Skeletal muscle tissue (tissue), 3 donors: ENCODE measurements at regions not wholly inside any gene's neighbourhood (a gene's known extent, or its start where the extent isn't known, plus 50 kb on each side); places are given as distances from the start of the nearest gene placed in this dataset.
"Not testable (repeated sequence)": the region's sequence is repeated elsewhere in the genome, so short reads cannot be mapped to it uniquely, and the experiment has no call there.

Experiments
- H3K27ac ChIP-seq: one replicate; pipeline ENCODE4 v1.7.0; 2013; ENCODE audit warnings: mild to moderate bottlenecking, low read depth, low read length, inconsistent platforms
- H3K27me3 ChIP-seq, 3 donors: one replicate each; pipeline ENCODE4 v1.7.0; 2013; ENCODE audit warnings: low read length in 3 of 3; ENCODE audit not compliant: control insufficient read depth in 3 of 3, insufficient read depth in 3 of 3
- H3K36me3 ChIP-seq, 3 donors: one replicate each; pipeline ENCODE4 v1.7.0; 2013; ENCODE audit warnings: low read length in 3 of 3; ENCODE audit not compliant: control insufficient read depth in 3 of 3, insufficient read depth in 3 of 3
- H3K4me1 ChIP-seq, 3 donors: one replicate each; pipeline ENCODE4 v1.7.0; 2013; ENCODE audit warnings: low read length in 3 of 3, mild to moderate bottlenecking in 3 of 3; ENCODE audit not compliant: control insufficient read depth in 3 of 3, insufficient read depth in 3 of 3
- H3K4me3 ChIP-seq, 3 donors: one replicate each; pipeline ENCODE4 v1.7.0; 2013; ENCODE audit warnings: low read length in 3 of 3
- H3K9ac ChIP-seq, 3 donors: one replicate each; pipeline ENCODE4 v1.7.0; 2013; ENCODE audit warnings: low read length in 3 of 3, mild to moderate bottlenecking in 3 of 3, moderate library complexity in 2 of 3, low read depth in 1 of 3
- H3K9me3 ChIP-seq, 3 donors: one replicate each; pipeline ENCODE4 v1.7.0; 2013; ENCODE audit warnings: low read length in 3 of 3; ENCODE audit not compliant: control insufficient read depth in 3 of 3
- donor health status: Osteomylitis.

GRCh38 chr12:102299731-102300130 lies 102.1 kb upstream of the PMCH start:
- no peaks in the 10 kb centered on the region for H3K36me3 ChIP-seq
- H3K27me3 ChIP-seq = no peaks in the 10 kb centered on the region
- peaks cover 0 to 7% (median 2%) of the 10 kb centered on the region in 3 donors for H3K9me3 ChIP-seq
- no peak overlapping the region for H3K27ac ChIP-seq
- H3K9ac ChIP-seq = no peak overlapping the region
- no peaks in the 10 kb centered on the region for H3K4me1 ChIP-seq
- no peak overlapping the region for H3K4me3 ChIP-seq

- Histone ChIP-seq H3K9me3 (peaks cover 0 to 7% (median 2%) of the 10 kb centered on the region in 3 donors), H3K4me3 (no peak overlapping the region), H3K4me1 (no peaks in the 10 kb centered on the region), H3K9ac (no peak overlapping the region), H3K27me3 (no peaks in the 10 kb centered on the region), H3K36me3 (no peaks in the 10 kb centered on the region), H3K27ac (no peak overlapping the region)
Measured at GRCh38 chr12:102298022-102298421, 100.4 kb upstream of the PMCH start.

DNA sequence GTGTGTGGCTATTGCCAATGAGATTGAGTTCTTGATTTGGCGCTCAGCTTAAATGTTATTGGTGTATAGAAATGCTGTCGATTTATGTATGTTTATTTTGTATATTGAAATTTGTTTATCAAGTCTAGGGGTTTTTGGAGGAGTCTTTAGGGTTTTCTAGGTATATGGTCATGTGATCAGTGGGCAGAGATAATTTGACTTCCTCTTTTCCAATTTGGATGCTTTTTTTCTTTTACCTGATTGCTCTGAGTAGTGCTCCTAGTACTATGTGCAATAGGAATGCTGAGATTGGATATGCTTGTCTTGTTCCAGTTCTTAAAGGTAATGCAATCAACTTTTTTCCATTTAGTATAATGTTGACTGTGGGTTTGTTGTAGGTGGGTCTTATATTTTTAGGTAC lies 99.8 kb upstream of the PMCH start:
- no peaks in the 10 kb centered on the region for H3K4me1 ChIP-seq
- H3K27ac ChIP-seq = no peak overlapping the region
- peaks cover 0 to 7% (median 2%) of the 10 kb centered on the region in 3 donors for H3K9me3 ChIP-seq
- no peaks in the 10 kb centered on the region for H3K36me3 ChIP-seq
- no peak overlapping the region for H3K9ac ChIP-seq
- H3K27me3 ChIP-seq = no peaks in the 10 kb centered on the region
- H3K4me3 ChIP-seq = no peak overlapping the region

DNA sequence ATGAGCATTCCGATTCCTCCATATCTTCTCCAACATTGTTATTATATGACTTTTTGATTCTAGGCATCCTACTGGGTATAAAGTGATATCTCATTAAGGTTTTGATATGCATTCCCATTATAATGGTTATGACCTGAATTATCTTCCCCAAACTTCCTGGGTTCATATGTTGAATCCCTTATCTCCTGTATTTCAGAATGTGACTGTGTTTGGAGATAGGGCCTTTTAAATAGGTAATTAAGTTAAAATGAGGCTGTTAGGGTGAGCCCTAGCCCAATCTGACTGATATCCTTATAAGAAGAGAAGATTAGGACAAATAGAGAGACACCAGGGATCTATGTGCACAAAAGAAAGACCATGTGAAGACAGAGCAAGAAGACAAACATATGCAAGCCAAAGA lies 96.9 kb upstream of the PMCH start:
- no peaks in the 10 kb centered on the region for H3K36me3 ChIP-seq
- H3K9me3 ChIP-seq = no peaks in the 10 kb centered on the region
- H3K4me3 ChIP-seq = no peak overlapping the region
- no peak overlapping the region for H3K27ac ChIP-seq
- no peaks in the 10 kb centered on the region for H3K27me3 ChIP-seq
- H3K4me1 ChIP-seq = no peaks in the 10 kb centered on the region
- H3K9ac ChIP-seq = no peak overlapping the region

- not testable (repeated sequence) for H3K27ac ChIP-seq, H3K27me3 ChIP-seq, H3K4me3 ChIP-seq, H3K36me3 ChIP-seq, H3K9ac ChIP-seq, H3K9me3 ChIP-seq, H3K4me1 ChIP-seq
Measured at GRCh38 chr12:102291498-102292440, 94.1 kb upstream of the PMCH start.

- H3K36me3 ChIP-seq, H3K4me1 ChIP-seq, H3K4me3 ChIP-seq, H3K9ac ChIP-seq, H3K27me3 ChIP-seq, H3K9me3 ChIP-seq, H3K27ac ChIP-seq: not testable (repeated sequence)
Measured at GRCh38 chr12:102289702-102290101, 92.1 kb upstream of the PMCH start.

DNA sequence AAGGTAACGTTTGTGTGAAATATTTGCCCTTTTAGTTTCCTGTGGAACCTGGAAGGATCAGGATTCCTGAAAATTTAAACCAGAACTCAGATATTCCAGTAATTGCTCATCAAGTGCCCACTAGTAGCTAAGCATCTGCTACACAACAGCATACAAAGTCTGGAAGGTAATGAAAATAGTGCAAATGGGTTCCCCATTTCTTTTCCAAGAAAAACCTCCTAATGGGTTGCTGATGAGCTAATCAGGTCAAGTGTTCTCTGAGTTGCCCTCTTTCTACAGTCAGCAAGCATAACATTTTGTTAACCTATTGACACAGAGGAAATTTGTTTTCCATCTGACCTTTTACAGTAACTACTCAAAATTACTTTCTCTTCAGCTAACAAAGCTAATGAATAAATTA lies 83.6 kb upstream of the PMCH start:
- Histone ChIP-seq H3K27me3 (no peaks in the 10 kb centered on the region), H3K4me3 (no peak overlapping the region), H3K27ac (no peak overlapping the region), H3K36me3 (no peaks in the 10 kb centered on the region), H3K9me3 (no peaks in the 10 kb centered on the region), H3K9ac (no peak overlapping the region), H3K4me1 (no peaks in the 10 kb centered on the region)

GRCh38 chr12:102255687-102256086 lies 58.1 kb upstream of the PMCH start:
- H3K9me3 ChIP-seq = not testable (repeated sequence)

GRCh38 chr12:102251005-102251404 lies 53.4 kb upstream of the PMCH start:
- H3K27me3 ChIP-seq, H3K9ac ChIP-seq, H3K4me1 ChIP-seq, H3K36me3 ChIP-seq, H3K27ac ChIP-seq, H3K4me3 ChIP-seq, H3K9me3 ChIP-seq: not testable (repeated sequence)

More at GRCh38 chr12:102255687-102256086, 58.1 kb upstream of the PMCH start:
- H3K4me1 ChIP-seq, H3K4me3 ChIP-seq, H3K36me3 ChIP-seq, H3K27me3 ChIP-seq, H3K9ac ChIP-seq, H3K27ac ChIP-seq: not testable (repeated sequence)

DNA sequence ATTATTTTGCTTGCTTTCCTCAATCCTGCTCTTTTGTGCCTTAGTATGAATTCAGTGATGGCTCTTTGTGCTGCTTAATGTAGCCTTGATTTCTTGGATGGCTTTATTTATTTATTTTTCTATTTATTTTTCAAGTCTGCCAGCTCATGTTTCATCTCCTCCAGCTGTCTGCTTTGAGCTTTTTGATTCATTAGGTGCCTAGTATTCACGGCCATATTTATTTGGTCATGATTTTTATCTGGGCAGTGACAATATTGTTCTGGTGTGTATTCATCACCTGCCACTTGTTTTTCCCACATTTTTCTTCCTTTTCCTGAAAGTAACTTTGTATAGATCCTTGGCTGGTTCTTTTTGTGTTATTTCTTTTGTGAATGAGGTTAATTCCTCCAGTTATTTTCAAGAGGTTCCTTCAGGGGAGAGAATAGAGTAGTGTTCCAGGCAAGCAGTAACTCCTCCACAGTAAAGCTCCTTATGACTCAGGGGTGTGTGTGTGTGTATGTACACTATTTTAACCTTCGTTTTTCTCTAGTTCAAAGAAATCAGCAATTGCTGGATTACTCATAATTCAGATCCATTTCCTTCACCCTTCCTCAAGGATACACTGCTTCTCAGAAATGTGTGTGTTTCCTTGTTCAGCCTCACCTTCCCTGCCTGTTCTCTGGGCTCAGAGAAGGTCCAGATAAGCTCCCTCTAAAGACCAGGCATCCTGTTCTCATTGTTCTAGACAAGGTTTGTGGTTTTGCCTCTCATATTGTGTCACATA lies 51.6 kb upstream of the PMCH start:
- no peaks in the 10 kb centered on the region for H3K9me3 ChIP-seq
- H3K36me3 ChIP-seq = no peaks in the 10 kb centered on the region
- no peak overlapping the region for H3K9ac ChIP-seq
- no peak overlapping the region for H3K4me3 ChIP-seq
- no peak overlapping the region for H3K27ac ChIP-seq
- no peaks in the 10 kb centered on the region for H3K27me3 ChIP-seq
- H3K4me1 ChIP-seq = no peaks in the 10 kb centered on the region
